Erythroblast (primary cell): ENCODE measurements at regions not wholly inside any gene's neighbourhood (a gene's known extent, or its start where the extent isn't known, plus 50 kb on each side); places are given as distances from the start of the nearest gene placed in this dataset.

Experiments used
- GATA1 ChIP-seq: IDR thresholded peaks from 2 replicates; pipeline ENCODE4 v1.6.1; 2011; ENCODE audit warnings: low read depth, mild to moderate bottlenecking, control low read depth, low read length, moderate library complexity
- POLR2A ChIP-seq: IDR thresholded peaks from 2 replicates; pipeline ENCODE4 v1.6.1; 2011; ENCODE audit warnings: mild to moderate bottlenecking, low read length

DNA sequence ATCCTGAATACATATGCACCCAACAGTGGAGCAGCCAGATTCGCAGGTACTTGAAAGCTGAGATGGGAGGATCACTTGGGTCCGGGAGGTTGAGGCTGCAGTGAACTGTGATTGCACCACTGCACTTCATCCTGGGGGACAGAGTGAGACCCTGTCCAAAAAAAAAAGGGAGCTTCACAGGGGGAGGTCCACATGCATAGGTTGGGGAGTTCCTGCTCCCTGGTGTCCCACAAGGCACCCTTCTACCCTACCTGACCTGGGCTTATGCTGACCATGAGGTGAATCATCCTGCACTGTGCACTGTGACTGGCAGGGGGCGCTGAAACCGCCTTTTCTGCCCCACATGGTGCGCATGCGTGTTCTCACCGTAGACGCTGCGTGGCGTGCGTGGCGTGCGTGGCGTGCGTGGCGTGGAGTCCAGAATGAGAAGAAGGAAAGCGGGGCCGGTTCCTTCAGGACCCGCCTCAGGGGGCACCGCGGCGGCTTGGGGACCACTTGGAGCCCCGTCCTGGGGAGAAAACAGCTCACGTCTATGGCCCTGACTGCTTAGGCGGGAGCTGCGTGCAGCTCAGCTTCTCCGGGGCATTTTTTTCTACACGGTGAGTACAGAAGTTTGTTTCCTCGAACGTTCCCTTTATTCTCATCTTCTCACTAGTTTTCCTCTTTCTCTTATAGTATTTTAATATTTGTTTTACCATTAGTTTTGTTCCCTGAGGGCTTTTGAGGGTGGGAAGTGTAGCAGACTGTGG lies 116.6 kb upstream of the GRK3 start:
- TF ChIP-seq POLR2A (peak; percentile 41), GATA1 (no peak)
